ENCODE measurements at regions not wholly inside any gene's neighbourhood (a gene's known extent, or its start where the extent isn't known, plus 50 kb on each side); places are given as distances from the start of the nearest gene placed in this dataset.
A peak's percentile ranks its signal among the peaks of the same experiment; 100 is the strongest.

GRCh38 chr3:95460274-95460673 lies 1354.1 kb upstream of the EPHA6 start:
- H3K9me3 ChIP-seq (ENCODE audit: control insufficient read depth in 4 of 4, insufficient read depth in 3 of 4, low read length in 3 of 4): no peaks in the 10 kb centered on the region
- ATAC-seq (ENCODE audit: insufficient read depth, low FRiP score) (no peak), DNase-seq (peak; percentile 19 to 73 (median 66))
- no peaks in the 10 kb centered on the region for H3K27me3 ChIP-seq (ENCODE audit: control insufficient read depth in 3 of 3, insufficient read depth in 3 of 3, low read length in 2 of 3)
- no peak for TF ChIP-seq CTCF (IDR thresholded peaks at IDR 0.05; ENCODE audit: control extremely low read depth, extremely low read depth)
- peaks cover 0 to 8% (median 1%) of the 10 kb centered on the region in 5 donors for H3K4me1 ChIP-seq (ENCODE audit: control insufficient read depth in 5 of 5, insufficient read depth in 5 of 5, low read length in 5 of 5)
- H3K36me3 ChIP-seq (ENCODE audit: control insufficient read depth in 4 of 4, insufficient read depth in 4 of 4, low read length in 4 of 4): no peaks in the 10 kb centered on the region
- H3K4me3 ChIP-seq: no peak overlapping the region
- no peak overlapping the region for H3K27ac ChIP-seq (ENCODE audit: low read depth in 1 of 2, low read length in 1 of 2)
- WGBS, 2 donors: 63 to 77% methylated on average over 2 of the region's 2 CpGs
- no peak overlapping the region for H3K9ac ChIP-seq (ENCODE audit: insufficient read depth in 1 of 2, low read length in 2 of 2)

GRCh38 chr3:95462161-95462560 lies 1352.2 kb upstream of the EPHA6 start:
- Histone ChIP-seq H3K4me1 (ENCODE audit: control insufficient read depth in 5 of 5, insufficient read depth in 5 of 5, low read length in 5 of 5) (peaks cover 0 to 8% (median 1%) of the 10 kb centered on the region in 5 donors), H3K9me3 (ENCODE audit: control insufficient read depth in 4 of 4, insufficient read depth in 3 of 4, low read length in 3 of 4) (no peaks in the 10 kb centered on the region), H3K9ac (ENCODE audit: insufficient read depth in 1 of 2, low read length in 2 of 2) (no peak overlapping the region), H3K36me3 (ENCODE audit: control insufficient read depth in 4 of 4, insufficient read depth in 4 of 4, low read length in 4 of 4) (no peaks in the 10 kb centered on the region), H3K27me3 (ENCODE audit: control insufficient read depth in 3 of 3, insufficient read depth in 3 of 3, low read length in 2 of 3) (no peaks in the 10 kb centered on the region), H3K27ac (ENCODE audit: low read depth in 1 of 2, low read length in 1 of 2) (no peak overlapping the region), H3K4me3 (no peak overlapping the region)
- DNase-seq (no peak), ATAC-seq (ENCODE audit: insufficient read depth, low FRiP score) (no peak)
- no peak for TF ChIP-seq CTCF (IDR thresholded peaks at IDR 0.05; ENCODE audit: control extremely low read depth, extremely low read depth)
- WGBS, 2 donors: 82 to 92% methylated on average over 5 of the region's 5 CpGs

GRCh38 chr3:95464346-95464745 lies 1350.0 kb upstream of the EPHA6 start:
- ATAC-seq (ENCODE audit: insufficient read depth, low FRiP score): no peak
- 42 to 73% methylated on average over 1 of the region's 1 CpG for WGBS, 2 donors
- TF ChIP-seq CTCF (IDR thresholded peaks at IDR 0.05; ENCODE audit: control extremely low read depth, extremely low read depth): no peak
- H3K36me3 ChIP-seq (ENCODE audit: control insufficient read depth in 4 of 4, insufficient read depth in 4 of 4, low read length in 4 of 4): no peaks in the 10 kb centered on the region
- no peak overlapping the region for H3K9ac ChIP-seq (ENCODE audit: insufficient read depth in 1 of 2, low read length in 2 of 2)
- peak in 2 of 3 donors; percentile 33 to 55 for DNase-seq
- peaks cover 0 to 8% (median 1%) of the 10 kb centered on the region in 5 donors for H3K4me1 ChIP-seq (ENCODE audit: control insufficient read depth in 5 of 5, insufficient read depth in 5 of 5, low read length in 5 of 5)
- no peak overlapping the region for H3K27ac ChIP-seq (ENCODE audit: low read depth in 1 of 2, low read length in 1 of 2)
- H3K4me3 ChIP-seq: no peak overlapping the region
- no peaks in the 10 kb centered on the region for H3K9me3 ChIP-seq (ENCODE audit: control insufficient read depth in 4 of 4, insufficient read depth in 3 of 4, low read length in 3 of 4)
- no peaks in the 10 kb centered on the region for H3K27me3 ChIP-seq (ENCODE audit: control insufficient read depth in 3 of 3, insufficient read depth in 3 of 3, low read length in 2 of 3)

DNA sequence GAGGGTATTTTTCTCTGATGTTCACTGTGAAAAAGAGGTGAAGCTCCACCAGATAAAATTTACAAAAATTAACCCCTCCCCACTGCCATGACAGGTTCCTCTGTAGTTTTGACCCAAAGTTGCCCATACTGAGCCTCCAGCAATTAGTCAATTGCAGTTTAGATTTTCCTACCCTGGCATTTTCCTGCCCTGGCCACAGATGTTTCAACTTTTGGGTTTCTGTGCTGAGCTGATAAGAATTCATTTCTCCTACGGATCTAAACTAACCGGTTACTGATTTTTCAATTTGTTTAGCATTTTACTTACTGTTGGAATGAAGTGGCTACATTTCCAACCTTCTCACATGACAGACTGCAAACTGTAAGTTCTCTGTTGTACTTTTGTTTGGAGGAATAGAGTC lies 1346.1 kb upstream of the EPHA6 start:
- H3K4me1 ChIP-seq (ENCODE audit: control insufficient read depth in 5 of 5, insufficient read depth in 5 of 5, low read length in 5 of 5): peaks cover 0 to 5% (median 0%) of the 10 kb centered on the region in 5 donors
- no peaks in the 10 kb centered on the region for H3K36me3 ChIP-seq (ENCODE audit: control insufficient read depth in 4 of 4, insufficient read depth in 4 of 4, low read length in 4 of 4)
- H3K27ac ChIP-seq (ENCODE audit: low read depth in 1 of 2, low read length in 1 of 2): no peak overlapping the region
- TF ChIP-seq CTCF (IDR thresholded peaks at IDR 0.05; ENCODE audit: control extremely low read depth, extremely low read depth): no peak
- no peak for ATAC-seq (ENCODE audit: insufficient read depth, low FRiP score)
- no peaks in the 10 kb centered on the region for H3K27me3 ChIP-seq (ENCODE audit: control insufficient read depth in 3 of 3, insufficient read depth in 3 of 3, low read length in 2 of 3)
- no peak for DNase-seq
- no peak overlapping the region for H3K4me3 ChIP-seq
- no peaks in the 10 kb centered on the region for H3K9me3 ChIP-seq (ENCODE audit: control insufficient read depth in 4 of 4, insufficient read depth in 3 of 4, low read length in 3 of 4)
- 31 to 34% methylated on average over 2 of the region's 2 CpGs for WGBS, 2 donors
- no peak overlapping the region for H3K9ac ChIP-seq (ENCODE audit: insufficient read depth in 1 of 2, low read length in 2 of 2)
